GM19023 (cell line): ENCODE measurements at regions not wholly inside any gene's neighbourhood (a gene's known extent, or its start where the extent isn't known, plus 50 kb on each side); places are given as distances from the start of the nearest gene placed in this dataset.
"Not testable (repeated sequence)": the region's sequence is repeated elsewhere in the genome, so short reads cannot be mapped to it uniquely, and the experiment has no call there.

Source experiments
- ATAC-seq: cut with Tn5 transposase; IDR thresholded peaks from one replicate; pipeline ENCODE4 v1.9.1; 2021; ENCODE audit warnings: mild to moderate bottlenecking, moderate library complexity; ENCODE audit not compliant: unreplicated experiment

- ATAC-seq = no peak
Observed at GRCh38 chr2:183456177-183456576, 331.9 kb downstream of the NUP35 start.

DNA sequence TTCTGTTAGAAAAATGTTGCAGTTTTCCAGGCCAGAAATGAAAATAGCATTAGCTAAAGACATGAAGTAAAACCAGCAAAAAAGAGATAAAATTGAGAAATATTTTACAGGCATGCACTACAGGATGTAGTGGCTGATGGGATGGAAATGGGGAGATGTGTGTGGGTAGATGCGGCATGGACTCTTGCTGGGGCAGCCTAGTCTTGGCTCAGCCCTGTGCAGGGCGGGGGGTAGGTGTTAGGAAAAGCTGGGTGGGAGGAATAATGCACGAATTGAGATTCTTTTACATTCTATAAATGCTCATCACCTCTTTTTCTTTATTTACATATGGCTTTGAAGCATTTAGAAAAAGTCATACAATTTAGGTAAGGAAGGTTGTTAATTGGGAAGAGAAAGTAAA is 334.2 kb downstream of the NUP35 start:
- no peak for ATAC-seq

- no peak for ATAC-seq
Observed at GRCh38 chr2:183459466-183459865, 335.2 kb downstream of the NUP35 start.

DNA sequence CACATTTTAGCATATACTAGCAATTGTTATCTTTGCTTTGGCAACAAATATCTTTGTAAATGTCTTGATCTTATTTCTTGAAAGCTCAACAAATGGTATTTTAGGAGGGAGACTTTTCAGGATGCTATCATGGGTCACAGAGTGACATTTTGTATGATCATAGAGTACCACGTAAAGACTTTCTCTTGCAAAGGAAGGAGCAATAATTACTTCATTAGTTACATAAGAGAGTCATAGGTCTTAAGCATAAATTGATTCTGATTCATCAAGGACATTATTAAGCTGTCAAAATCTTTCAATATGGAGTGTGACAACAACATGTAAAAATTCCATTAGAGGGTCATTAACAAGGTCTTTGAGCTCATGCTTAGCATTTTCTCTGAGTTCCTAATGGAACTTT is 339.6 kb downstream of the NUP35 start:
- no peak for ATAC-seq

DNA sequence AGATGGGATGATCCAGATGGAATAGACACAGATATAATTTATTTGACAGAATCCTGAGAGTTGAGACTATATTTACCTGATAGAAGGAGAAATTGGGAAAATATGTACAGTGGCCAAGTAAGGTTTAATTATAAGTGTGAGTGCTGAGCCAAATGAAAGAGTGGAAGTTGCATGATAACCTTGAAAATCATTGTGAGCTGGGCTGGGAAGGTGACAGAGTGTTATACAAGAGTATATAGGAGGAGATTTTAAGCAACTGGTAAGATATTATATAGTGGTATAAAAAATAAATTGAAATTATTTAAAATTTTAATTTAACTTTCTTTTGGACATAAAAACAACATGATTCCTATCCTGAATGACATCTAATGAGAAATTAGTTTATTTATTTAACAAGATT is 340.8 kb downstream of the NUP35 start:
- ATAC-seq = no peak

DNA sequence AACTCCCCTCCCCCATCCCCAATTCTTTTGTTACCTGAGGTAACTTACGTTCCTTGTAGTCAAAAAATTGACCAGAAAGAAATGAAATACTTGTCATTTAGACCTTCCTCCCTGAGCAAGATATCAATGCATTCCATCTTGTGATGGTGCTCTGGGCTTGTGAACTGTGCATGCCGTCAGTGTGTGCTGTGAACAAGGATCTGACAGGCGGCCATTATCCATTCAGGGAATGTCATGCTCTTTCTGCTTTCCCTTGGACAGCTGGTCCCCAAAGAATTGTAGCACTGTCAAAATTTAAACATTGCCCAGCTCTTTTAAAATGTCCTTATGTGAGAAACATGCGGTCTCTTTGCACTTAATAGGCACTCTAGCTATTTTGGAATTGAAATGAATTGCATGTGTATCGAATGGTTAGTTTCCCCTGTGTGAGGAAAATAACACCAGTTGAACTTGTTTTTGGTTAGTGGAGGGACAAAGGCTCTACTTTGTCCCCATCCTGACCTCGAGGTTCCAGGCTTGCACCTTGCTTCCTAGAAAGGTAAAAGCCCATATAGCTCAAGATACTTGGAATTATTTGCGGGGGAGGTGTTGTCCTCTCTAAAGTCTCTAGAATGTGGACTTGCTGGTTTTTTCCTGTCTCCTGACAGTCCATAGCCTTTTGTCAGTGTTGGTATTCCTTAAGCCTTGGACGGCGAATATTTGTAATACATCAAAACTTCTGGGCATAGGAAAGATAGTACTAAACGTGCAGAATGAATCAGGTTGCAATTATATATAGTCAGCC is 350.9 kb downstream of the NUP35 start:
- ATAC-seq = no peak

- no peak for ATAC-seq
Observed at GRCh38 chr2:183476490-183476889, 352.2 kb downstream of the NUP35 start.

- no peak for ATAC-seq
Observed at GRCh38 chr2:183477296-183477695, 353.1 kb downstream of the NUP35 start.

DNA sequence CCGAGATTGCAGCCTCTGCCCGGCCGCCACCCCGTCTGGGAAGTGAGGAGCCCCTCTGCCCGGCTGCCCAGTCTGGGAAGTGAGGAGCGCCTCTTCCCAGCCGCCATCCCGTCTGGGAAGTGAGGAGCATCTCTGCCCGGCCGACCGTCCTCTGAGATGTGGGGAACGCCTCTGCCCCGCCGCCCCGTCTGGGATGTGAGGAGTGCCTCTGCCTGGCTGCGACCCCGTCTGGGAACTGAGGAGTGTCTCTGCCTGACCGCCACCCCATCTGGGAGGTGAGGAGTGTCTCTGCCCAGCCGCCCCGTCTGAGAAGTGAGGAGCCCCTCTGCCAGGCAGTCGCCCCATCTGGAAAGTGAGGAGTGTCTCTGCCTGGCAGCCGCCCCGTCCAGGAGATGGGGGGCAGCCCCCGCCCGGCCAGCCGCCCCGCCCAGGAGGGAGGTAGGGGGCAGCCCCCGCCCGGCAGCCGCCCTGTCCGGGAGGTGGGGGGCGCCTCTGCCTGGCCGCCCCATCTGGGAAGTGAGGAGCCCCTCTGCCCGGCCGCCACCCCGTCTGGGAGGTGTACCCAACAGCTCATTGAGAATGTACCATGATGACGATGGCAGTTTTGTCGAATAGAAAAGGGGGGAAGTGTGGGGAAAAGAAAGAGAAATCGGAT is 354.8 kb downstream of the NUP35 start:
- ATAC-seq = not testable (repeated sequence)

DNA sequence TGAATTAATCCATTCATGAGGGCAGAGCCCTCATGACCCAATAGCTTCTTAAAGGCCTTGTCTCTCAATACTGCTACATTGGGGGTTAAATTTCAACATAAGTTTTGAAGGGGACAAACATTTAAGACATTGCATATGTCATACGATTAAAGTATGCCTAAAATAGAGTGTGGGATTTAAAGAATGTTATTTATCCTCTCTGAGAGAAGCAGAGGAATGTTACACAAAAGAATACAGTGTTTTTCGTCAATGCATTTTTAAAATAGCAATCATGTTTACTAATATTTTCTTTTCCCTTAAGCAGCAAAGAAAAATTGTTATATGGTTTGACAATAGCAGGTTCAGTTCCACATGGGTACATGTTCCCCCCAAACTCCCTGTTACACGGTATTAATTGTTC is 363.1 kb downstream of the NUP35 start:
- no peak for ATAC-seq

DNA sequence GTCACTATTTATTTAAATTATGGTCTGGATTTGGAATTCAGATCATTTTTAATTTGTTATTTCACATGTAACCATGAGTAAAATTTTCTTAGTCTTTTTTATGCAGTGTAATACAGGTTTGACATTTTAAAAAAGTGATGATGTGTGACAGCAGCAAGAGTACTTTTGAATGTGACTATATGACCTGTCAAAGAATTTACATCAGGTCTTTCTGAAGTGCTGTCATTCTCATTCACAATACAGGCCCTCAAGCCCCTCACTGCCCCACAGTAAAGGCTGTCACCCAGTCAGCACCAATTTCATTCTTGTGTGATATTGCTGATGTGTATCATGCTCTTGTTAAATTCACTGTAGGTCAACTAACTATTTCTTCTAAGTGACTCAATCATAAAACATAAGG is 364.2 kb downstream of the NUP35 start:
- ATAC-seq = no peak

- no peak for ATAC-seq
Observed at GRCh38 chr2:183490489-183490888, 366.2 kb downstream of the NUP35 start.

DNA sequence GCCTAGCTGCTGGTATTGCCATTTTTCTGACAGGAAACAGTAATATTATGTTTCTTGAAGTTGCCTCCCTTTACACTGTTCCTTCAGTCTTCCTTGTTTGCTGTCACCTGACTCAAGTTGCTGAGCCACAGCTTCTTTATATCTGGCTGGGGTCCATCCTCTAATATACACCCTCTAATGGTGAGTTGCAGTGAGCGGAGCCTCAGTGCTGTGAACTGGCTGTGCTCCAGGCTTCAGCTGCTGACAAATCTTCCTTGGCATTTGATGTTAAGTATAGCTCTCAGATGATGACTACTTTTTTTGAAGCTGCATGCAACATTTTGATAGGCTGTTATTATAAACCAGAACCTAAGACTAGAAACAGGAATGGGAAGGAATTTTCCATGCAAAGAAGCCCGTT is 366.7 kb downstream of the NUP35 start:
- no peak for ATAC-seq

GRCh38 chr2:183493040-183493439 is 368.8 kb downstream of the NUP35 start:
- ATAC-seq = no peak

DNA sequence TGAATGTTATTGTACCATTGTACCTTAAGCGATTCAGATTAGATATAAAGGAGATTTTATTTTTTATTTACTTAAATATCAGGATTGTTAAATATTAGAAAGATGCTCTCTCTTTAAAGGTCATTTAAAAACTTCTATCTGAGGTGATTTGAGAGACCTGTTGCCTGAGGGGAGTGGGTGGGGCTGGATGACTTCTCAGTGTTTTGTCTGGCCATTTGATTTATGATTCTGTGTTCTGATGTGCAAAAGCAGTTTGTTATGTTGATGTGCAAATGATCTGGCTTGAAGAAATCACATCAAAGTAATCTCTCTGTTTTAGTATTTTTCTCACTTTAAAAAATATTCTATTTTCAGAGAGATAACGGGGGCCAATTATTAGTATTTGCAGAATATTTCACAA is 370.8 kb downstream of the NUP35 start:
- ATAC-seq = no peak

DNA sequence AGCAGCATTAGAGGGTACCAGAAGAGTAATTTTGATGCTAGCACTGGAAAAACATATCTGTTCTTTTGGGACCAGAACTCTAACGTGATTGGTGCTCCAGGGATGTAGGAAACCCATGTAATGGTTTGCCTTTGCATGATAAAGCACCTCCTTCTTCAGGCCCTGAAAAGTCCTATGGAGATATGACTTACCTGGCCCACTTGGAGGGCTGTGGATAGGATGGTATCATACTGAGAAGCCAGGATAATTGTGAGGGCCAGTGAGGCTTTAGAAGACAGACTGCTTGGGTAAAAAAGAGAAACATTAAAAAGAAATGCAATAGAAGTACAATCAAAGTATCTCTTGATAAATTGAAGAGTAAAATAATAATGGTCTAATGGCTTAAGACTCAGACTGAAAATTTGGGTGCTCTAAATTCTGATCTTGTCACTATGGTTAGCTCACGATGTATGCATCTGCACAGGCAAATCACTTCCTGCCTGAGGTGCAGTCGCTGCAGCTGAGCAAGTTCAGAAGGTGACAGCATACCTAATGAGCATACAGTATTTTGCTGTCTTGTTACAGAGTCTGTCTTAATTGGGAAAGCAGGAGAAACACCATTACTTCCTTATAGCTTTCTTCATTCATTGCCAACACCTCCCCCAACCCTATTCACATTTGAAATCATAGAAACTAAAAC is 371.5 kb downstream of the NUP35 start:
- ATAC-seq = peak; percentile 94

GRCh38 chr2:183497861-183498260 is 373.6 kb downstream of the NUP35 start:
- ATAC-seq = no peak

DNA sequence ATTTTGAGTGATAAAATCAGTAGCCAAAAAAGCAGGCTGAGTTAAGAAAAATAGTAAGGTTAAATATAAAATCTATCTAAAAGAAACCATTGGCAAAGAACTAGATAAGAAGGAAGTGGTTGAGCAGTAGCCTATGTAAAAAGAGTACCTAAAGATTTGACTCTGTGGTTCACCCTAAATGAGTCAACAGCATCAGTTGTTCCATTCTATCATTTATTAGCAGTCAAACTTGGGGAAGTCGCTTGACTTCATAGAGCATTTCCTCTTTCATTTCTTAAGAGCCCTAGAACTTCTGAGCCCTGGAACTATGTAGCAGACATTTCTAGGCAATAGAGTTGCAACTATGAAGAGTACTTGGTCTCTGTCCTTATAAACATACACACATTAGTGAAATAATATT is 381.7 kb downstream of the NUP35 start:
- no peak for ATAC-seq

DNA sequence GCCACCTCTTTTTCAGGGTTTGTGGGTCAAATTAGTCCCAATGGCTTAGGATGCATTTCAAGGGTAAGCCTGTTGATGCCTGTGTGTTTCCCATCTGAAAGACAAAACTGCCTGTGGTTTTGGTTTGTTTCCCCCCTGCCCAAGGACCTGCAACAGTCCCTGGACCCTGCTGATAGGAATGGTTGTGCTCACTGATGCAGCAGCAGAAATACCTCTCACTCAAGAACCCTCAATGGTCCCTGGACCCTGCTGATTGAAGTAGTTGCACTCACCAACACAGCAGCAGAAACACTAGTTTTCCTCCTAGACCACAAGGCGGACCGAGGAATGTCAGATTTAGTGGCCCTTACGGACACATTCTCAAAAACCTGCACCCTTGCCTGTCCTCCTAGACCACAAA is 386.9 kb downstream of the NUP35 start:
- ATAC-seq = no peak

DNA sequence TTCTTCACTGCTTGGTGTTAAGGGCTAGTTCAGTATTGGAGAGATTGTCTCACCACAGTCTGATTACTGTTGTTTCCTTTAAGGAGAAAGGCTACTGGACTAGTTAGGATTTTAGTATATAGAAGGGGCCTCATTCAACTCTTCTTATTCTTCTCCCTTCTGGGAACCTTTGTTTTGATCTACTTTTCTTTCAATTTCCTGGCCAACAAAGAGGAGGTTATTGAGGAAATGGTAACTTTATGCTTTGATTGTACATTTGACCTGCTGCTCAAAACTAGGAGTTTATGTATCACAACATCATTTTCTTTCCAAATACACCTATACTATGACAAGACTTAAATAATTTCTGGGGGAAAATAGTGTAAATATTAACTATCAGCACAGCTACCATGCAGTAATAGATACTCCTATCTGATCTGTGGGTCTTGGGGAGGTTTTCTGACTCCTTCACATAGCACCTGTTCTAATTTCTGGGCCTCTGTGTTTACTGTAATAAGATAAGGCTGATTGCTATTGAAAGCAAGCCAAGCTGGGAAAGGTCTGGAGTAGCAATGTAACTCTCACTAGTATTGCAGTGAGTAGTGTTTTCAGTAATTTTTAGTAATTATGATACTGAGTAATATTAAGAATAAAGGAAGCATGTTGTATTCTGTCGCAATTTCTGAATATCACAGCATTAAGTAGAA is 395.3 kb downstream of the NUP35 start:
- no peak for ATAC-seq

GRCh38 chr2:183521911-183522310 is 397.7 kb downstream of the NUP35 start:
- ATAC-seq = no peak
